ENCODE measurements at regions not wholly inside any gene's neighbourhood (a gene's known extent, or its start where the extent isn't known, plus 50 kb on each side); places are given as distances from the start of the nearest gene placed in this dataset.

DNA sequence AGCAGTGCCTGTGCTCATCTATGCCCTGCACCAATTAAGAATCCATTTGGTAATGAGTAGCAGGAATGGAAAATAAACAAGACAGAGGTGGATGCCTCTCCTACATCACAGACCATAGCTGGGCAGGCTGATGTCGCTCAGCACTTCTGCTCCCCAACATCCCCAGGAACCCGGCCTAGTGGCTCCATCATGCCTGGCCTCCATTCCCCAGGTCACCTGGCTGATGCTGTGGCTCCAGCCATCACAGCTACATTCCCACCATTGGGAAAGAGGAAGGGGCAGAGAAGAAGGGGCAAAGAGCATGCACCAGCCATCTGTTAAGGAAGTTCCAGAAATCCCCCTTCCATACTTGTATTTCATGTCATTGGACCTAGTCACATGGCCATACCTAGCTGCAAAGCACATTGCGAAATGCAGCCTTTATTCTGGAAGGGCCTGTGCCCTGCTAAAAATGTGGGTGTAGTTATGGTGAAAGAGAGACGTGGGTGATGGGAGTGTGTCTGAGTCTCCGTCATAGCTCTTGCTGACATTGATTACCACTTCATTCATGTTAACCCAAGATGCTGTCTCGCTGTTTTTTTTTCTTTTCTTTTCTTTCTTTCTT lies 86.1 kb upstream of the ADAMTS2 start:
- TF ChIP-seq CTCF (IDR thresholded peaks at IDR 0.05) (no peak), POLR2A (IDR thresholded peaks at IDR 0.05) (no peak)

Measured in lower leg skin (tissue), 3 donors.